Neural progenitor cell (in vitro differentiated cells): ENCODE measurements at regions not wholly inside any gene's neighbourhood (a gene's known extent, or its start where the extent isn't known, plus 50 kb on each side); places are given as distances from the start of the nearest gene placed in this dataset.

ENCODE experiments used
- DNase-seq: peaks from one replicate; pipeline ENCODE4 v3.0.0-alpha.2; 2016; ENCODE audit warnings: low spot score
- H2AFZ ChIP-seq: fragments of 200-600 bp; sonication (generic); replicated peaks from 2 replicates; pipeline ENCODE4 v1.6.1; 2016; ENCODE audit warnings: antibody characterized with exemption
- H3F3A ChIP-seq: fragments of 200-600 bp; sonication (generic); 2 replicates; pipeline ENCODE4 v1.6.1; 2016; ENCODE audit warnings: antibody characterized with exemption, low read depth
- H3K27ac ChIP-seq: fragments of 200-600 bp; sonication (generic); 2 replicates; pipeline ENCODE4 v1.5.1; 2016; ENCODE audit warnings: mild to moderate bottlenecking
- H3K27me3 ChIP-seq: fragments of 200-600 bp; sonication (generic); 2 replicates; pipeline ENCODE4 v1.6.1; 2016; ENCODE audit warnings: mild to moderate bottlenecking, moderate library complexity
- H3K36me3 ChIP-seq: fragments of 200-600 bp; sonication (generic); 2 replicates; pipeline ENCODE4 v1.5.1; 2016
- H3K4me1 ChIP-seq: fragments of 200-600 bp; sonication (generic); 2 replicates; pipeline ENCODE4 v1.6.1; 2016; ENCODE audit warnings: mixed run types
- H3K4me2 ChIP-seq: fragments of 200-600 bp; sonication (generic); 2 replicates; pipeline ENCODE4 v1.6.1; 2016
- H3K4me3 ChIP-seq: fragments of 200-600 bp; sonication (generic); 2 replicates; pipeline ENCODE4 v1.5.1; 2016
- H3K79me2 ChIP-seq: fragments of 200-600 bp; sonication (generic); 2 replicates; pipeline ENCODE4 v1.6.1; 2016; ENCODE audit warnings: low read depth
- H3K9ac ChIP-seq: fragments of 200-600 bp; sonication (generic); 2 replicates; pipeline ENCODE4 v1.6.1; 2016
- H3K9me3 ChIP-seq: fragments of 200-600 bp; sonication (generic); 2 replicates; pipeline ENCODE4 v1.5.1; 2016; ENCODE audit warnings: low read depth
- H4K20me1 ChIP-seq: fragments of 200-600 bp; sonication (generic); 2 replicates; pipeline ENCODE4 v1.6.1; 2016; ENCODE audit warnings: low read depth
- H3K27ac Mint-ChIP-seq: 3 replicates; pipeline ENCODE4 v1.8.0; 2021; ENCODE audit warnings: mixed read lengths
- H3K27me3 Mint-ChIP-seq: 2 replicates; pipeline ENCODE4 v1.8.0; 2022; ENCODE audit warnings: low read depth, mild to moderate bottlenecking, inconsistent platforms, moderate library complexity, mixed read lengths; ENCODE audit not compliant: insufficient read depth
- H3K36me3 Mint-ChIP-seq: 3 replicates; pipeline ENCODE4 v1.8.0; 2021; ENCODE audit warnings: mixed read lengths
- H3K4me1 Mint-ChIP-seq: 3 replicates; pipeline ENCODE4 v1.8.0; 2021; ENCODE audit warnings: mixed read lengths
- H3K4me3 Mint-ChIP-seq: 3 replicates; pipeline ENCODE4 v1.8.0; 2021; ENCODE audit warnings: mild to moderate bottlenecking, moderate library complexity, mixed read lengths
- H3K9me3 Mint-ChIP-seq: 3 replicates; pipeline ENCODE4 v1.8.0; 2020; ENCODE audit warnings: mixed read lengths
- EZH2 ChIP-seq: fragments of 200-600 bp; sonication (generic); IDR thresholded peaks from 2 replicates; pipeline ENCODE4 v1.6.1; 2017; ENCODE audit warnings: antibody characterized with exemption, mild to moderate bottlenecking, moderate library complexity
- EZH2phosphoT487 ChIP-seq: fragments of 200-600 bp; sonication (generic); IDR thresholded peaks from 2 replicates; pipeline ENCODE4 v1.6.1; 2017; ENCODE audit warnings: antibody characterized with exemption
- TF ChIP-seq, protein P1 (sequence below): fragments of 200-600 bp; sonication (generic); IDR thresholded peaks from 2 replicates; pipeline ENCODE4 v1.5.1; 2017; ENCODE audit warnings: antibody characterized with exemption, mild to moderate bottlenecking

DNA sequence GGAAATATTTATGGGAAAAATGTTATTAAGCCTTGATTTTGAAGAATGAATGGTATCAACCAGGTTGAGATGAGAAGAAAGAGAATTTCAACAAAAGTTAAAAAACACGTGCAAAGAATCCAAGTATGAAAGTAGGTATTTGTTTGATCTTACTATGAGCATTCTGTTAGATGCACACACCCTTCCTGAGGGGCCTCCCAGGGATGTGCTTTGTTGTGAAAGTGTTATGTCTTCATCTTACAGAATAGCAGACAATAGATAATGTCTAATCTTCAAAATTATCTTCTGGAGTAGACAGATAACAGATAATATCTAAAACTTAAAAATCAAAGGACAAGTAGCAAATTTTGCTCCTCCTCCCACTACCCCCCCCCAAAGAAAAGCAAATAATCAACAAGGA lies 155.2 kb upstream of the COL3A1 start:
- no peaks in the 10 kb centered on the region for H4K20me1 ChIP-seq
- H3K27me3 Mint-ChIP-seq = no peaks in the 10 kb centered on the region
- H3K4me1 ChIP-seq = no peaks in the 10 kb centered on the region
- H3K27ac ChIP-seq = no peak overlapping the region
- no peaks in the 10 kb centered on the region for H3K9me3 ChIP-seq
- no peaks in the 10 kb centered on the region for H3K36me3 Mint-ChIP-seq
- no peaks in the 10 kb centered on the region for H3F3A ChIP-seq
- peak overlapping the region; percentile 40 for H3K27ac Mint-ChIP-seq
- H3K4me2 ChIP-seq = no peak overlapping the region
- H3K4me3 ChIP-seq = no peak overlapping the region
- no peak for TF ChIP-seq EZH2
- TF ChIP-seq EZH2phosphoT487 = no peak
- TF ChIP-seq, protein P1, sequence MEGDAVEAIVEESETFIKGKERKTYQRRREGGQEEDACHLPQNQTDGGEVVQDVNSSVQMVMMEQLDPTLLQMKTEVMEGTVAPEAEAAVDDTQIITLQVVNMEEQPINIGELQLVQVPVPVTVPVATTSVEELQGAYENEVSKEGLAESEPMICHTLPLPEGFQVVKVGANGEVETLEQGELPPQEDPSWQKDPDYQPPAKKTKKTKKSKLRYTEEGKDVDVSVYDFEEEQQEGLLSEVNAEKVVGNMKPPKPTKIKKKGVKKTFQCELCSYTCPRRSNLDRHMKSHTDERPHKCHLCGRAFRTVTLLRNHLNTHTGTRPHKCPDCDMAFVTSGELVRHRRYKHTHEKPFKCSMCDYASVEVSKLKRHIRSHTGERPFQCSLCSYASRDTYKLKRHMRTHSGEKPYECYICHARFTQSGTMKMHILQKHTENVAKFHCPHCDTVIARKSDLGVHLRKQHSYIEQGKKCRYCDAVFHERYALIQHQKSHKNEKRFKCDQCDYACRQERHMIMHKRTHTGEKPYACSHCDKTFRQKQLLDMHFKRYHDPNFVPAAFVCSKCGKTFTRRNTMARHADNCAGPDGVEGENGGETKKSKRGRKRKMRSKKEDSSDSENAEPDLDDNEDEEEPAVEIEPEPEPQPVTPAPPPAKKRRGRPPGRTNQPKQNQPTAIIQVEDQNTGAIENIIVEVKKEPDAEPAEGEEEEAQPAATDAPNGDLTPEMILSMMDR = no peak
- no peak for DNase-seq
- H3K9ac ChIP-seq = no peak overlapping the region
- no peaks in the 10 kb centered on the region for H3K27me3 ChIP-seq
- no peaks in the 10 kb centered on the region for H3K36me3 ChIP-seq
- no peak overlapping the region for H2AFZ ChIP-seq
- no peaks in the 10 kb centered on the region for H3K9me3 Mint-ChIP-seq
- H3K4me1 Mint-ChIP-seq = peaks cover 20% of the 10 kb centered on the region
- H3K79me2 ChIP-seq = no peaks in the 10 kb centered on the region
- H3K4me3 Mint-ChIP-seq = no peak overlapping the region

DNA sequence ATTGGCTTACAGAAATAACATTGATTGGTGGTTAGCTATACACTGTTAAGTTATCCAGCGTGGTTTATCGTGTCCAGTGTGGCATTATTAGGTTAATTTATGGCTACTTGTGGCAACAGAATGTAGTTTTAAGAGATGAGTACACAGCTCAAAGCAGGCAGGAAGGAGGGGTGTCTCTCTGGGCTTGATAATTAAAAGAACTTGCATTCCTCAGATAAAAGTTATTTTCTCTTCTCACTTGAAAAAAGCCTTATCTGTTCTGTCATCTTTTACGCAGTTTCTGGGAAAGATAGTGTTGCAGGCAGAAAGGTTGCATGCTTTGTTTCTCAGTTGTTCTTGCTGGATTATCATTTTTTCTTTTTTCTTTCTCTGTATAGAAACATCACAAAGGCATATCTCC lies 154.4 kb upstream of the COL3A1 start:
- Mint-ChIP-seq H3K4me1 (peaks cover 20% of the 10 kb centered on the region), H3K36me3 (no peaks in the 10 kb centered on the region), H3K9me3 (no peaks in the 10 kb centered on the region), H3K27me3 (no peaks in the 10 kb centered on the region), H3K4me3 (no peak overlapping the region), H3K27ac (no peak overlapping the region)
- no peaks in the 10 kb centered on the region for H3K9me3 ChIP-seq
- H3K4me3 ChIP-seq = no peak overlapping the region
- no peak overlapping the region for H3K9ac ChIP-seq
- H4K20me1 ChIP-seq = no peaks in the 10 kb centered on the region
- no peaks in the 10 kb centered on the region for H3F3A ChIP-seq
- no peak overlapping the region for H3K4me2 ChIP-seq
- no peak overlapping the region for H3K27ac ChIP-seq
- no peaks in the 10 kb centered on the region for H3K4me1 ChIP-seq
- no peaks in the 10 kb centered on the region for H3K27me3 ChIP-seq
- H3K36me3 ChIP-seq = peaks cover 3% of the 10 kb centered on the region
- DNase-seq = no peak
- TF ChIP-seq EZH2 = no peak
- TF ChIP-seq EZH2phosphoT487 = no peak
- TF ChIP-seq, protein P1 = no peak
- peak overlapping the region; percentile 74 for H2AFZ ChIP-seq
- H3K79me2 ChIP-seq = no peaks in the 10 kb centered on the region

DNA sequence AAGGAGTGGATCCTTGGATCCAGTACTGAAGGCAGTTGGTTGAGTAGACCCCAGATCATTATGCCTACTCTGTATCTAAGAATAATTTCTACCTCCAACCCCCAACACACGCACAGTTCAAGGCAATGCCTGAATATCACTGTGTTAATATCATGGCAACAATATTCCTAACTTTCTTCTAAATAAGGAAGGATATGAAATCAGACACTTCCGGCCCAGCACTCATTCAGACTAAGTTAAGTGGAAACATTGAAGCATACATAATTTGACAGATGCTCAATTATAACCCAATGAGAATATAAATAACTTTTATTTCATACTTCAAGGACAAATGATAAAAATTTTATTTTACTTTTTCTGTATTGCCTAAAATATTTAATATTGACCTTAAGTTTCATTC lies 153.6 kb upstream of the COL3A1 start:
- peaks cover 20% of the 10 kb centered on the region for H3K4me1 Mint-ChIP-seq
- no peaks in the 10 kb centered on the region for H4K20me1 ChIP-seq
- H3K27me3 Mint-ChIP-seq = no peaks in the 10 kb centered on the region
- H3K9me3 Mint-ChIP-seq = no peaks in the 10 kb centered on the region
- TF ChIP-seq EZH2 = no peak
- TF ChIP-seq EZH2phosphoT487 = no peak
- TF ChIP-seq, protein P1 = no peak
- H3K79me2 ChIP-seq = no peaks in the 10 kb centered on the region
- H3K9ac ChIP-seq = no peak overlapping the region
- no peaks in the 10 kb centered on the region for H3K9me3 ChIP-seq
- H3K27ac ChIP-seq = no peak overlapping the region
- H3F3A ChIP-seq = no peaks in the 10 kb centered on the region
- H3K27ac Mint-ChIP-seq = no peak overlapping the region
- H3K36me3 Mint-ChIP-seq = no peaks in the 10 kb centered on the region
- DNase-seq = no peak
- no peak overlapping the region for H3K4me2 ChIP-seq
- H3K36me3 ChIP-seq = peaks cover 3% of the 10 kb centered on the region
- H3K4me1 ChIP-seq = no peaks in the 10 kb centered on the region
- no peak overlapping the region for H2AFZ ChIP-seq
- no peaks in the 10 kb centered on the region for H3K27me3 ChIP-seq
- no peak overlapping the region for H3K4me3 Mint-ChIP-seq
- H3K4me3 ChIP-seq = no peak overlapping the region
